GM20000 (cell line): ENCODE measurements at regions not wholly inside any gene's neighbourhood (a gene's known extent, or its start where the extent isn't known, plus 50 kb on each side); places are given as distances from the start of the nearest gene placed in this dataset.
A peak's percentile ranks its signal among the peaks of the same experiment; 100 is the strongest.

Experiments
- DNase-seq: peaks from one replicate; pipeline ENCODE4 v3.0.0; 2012; ENCODE audit warnings: low spot score
- CTCF ChIP-seq: IDR thresholded peaks from 2 replicates; pipeline ENCODE4 v1.5.1; 2012; ENCODE audit warnings: mild to moderate bottlenecking, control low read depth; ENCODE audit errors: extremely low read depth, missing control alignments

- no peak for TF ChIP-seq CTCF
Observed at GRCh38 chr2:64829525-64829924, 159.7 kb upstream of the SLC1A4 start.

GRCh38 chr2:64831134-64831976 is 157.8 kb upstream of the SLC1A4 start:
- peak; percentile 78 for TF ChIP-seq CTCF
- DNase-seq: peak; percentile 80

More at GRCh38 chr2:64829525-64829924, 159.7 kb upstream of the SLC1A4 start:
- no peak for DNase-seq

- TF ChIP-seq CTCF: no peak
- no peak for DNase-seq
Observed at GRCh38 chr2:64831977-64832328, 157.2 kb upstream of the SLC1A4 start.

GRCh38 chr2:64832936-64833335 is 156.3 kb upstream of the SLC1A4 start:
- no peak for DNase-seq
- TF ChIP-seq CTCF: no peak

GRCh38 chr2:64836566-64836965 is 152.6 kb upstream of the SLC1A4 start:
- DNase-seq: no peak
- no peak for TF ChIP-seq CTCF

- TF ChIP-seq CTCF: no peak
- no peak for DNase-seq
Observed at GRCh38 chr2:64837116-64837731, 152.0 kb upstream of the SLC1A4 start.

- no peak for DNase-seq
- TF ChIP-seq CTCF: no peak
Observed at GRCh38 chr2:64837925-64838641, 151.1 kb upstream of the SLC1A4 start.
